Loucy (cell line): ENCODE measurements at regions not wholly inside any gene's neighbourhood (a gene's known extent, or its start where the extent isn't known, plus 50 kb on each side); places are given as distances from the start of the nearest gene placed in this dataset.
"Not testable (repeated sequence)": the region's sequence is repeated elsewhere in the genome, so short reads cannot be mapped to it uniquely, and the experiment has no call there.

ENCODE experiments used
- EZH2phosphoT487 ChIP-seq: fragments of 200-600 bp; IDR thresholded peaks from 2 replicates; pipeline ENCODE4 v1.6.1; 2018; ENCODE audit warnings: antibody characterized with exemption, mild to moderate bottlenecking, moderate library complexity, borderline replicate concordance
- TF ChIP-seq, protein P1 (sequence below): fragments of 200-600 bp; sonication (generic); conservative IDR thresholded peaks from 2 replicates; pipeline ENCODE4 v1.5.1; 2014; ENCODE audit warnings: mild to moderate bottlenecking, antibody characterized with exemption, low read length

DNA sequence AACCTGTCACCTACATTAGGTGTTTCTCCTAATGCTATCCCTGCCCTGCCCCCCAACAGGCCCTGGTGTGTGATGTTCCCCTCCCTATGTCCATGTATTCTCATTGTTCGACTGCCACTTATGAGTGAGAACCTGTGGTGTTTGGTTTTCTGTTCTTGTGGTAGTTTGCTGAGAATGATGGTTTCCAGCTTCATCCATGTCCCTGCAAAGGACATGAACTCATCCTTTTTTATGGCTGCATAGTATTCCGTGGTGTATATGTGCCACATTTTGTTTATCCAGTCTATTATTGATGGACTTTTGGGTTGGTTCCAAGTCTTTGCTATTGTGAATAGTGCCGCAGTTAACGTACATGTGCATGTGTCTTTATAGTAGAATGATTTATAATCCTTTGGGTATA, 117.8 kb upstream of the ZNF236 start:
- TF ChIP-seq, protein P1, sequence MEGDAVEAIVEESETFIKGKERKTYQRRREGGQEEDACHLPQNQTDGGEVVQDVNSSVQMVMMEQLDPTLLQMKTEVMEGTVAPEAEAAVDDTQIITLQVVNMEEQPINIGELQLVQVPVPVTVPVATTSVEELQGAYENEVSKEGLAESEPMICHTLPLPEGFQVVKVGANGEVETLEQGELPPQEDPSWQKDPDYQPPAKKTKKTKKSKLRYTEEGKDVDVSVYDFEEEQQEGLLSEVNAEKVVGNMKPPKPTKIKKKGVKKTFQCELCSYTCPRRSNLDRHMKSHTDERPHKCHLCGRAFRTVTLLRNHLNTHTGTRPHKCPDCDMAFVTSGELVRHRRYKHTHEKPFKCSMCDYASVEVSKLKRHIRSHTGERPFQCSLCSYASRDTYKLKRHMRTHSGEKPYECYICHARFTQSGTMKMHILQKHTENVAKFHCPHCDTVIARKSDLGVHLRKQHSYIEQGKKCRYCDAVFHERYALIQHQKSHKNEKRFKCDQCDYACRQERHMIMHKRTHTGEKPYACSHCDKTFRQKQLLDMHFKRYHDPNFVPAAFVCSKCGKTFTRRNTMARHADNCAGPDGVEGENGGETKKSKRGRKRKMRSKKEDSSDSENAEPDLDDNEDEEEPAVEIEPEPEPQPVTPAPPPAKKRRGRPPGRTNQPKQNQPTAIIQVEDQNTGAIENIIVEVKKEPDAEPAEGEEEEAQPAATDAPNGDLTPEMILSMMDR: not testable (repeated sequence)
- not testable (repeated sequence) for TF ChIP-seq EZH2phosphoT487
